ENCODE measurements at regions not wholly inside any gene's neighbourhood (a gene's known extent, or its start where the extent isn't known, plus 50 kb on each side); places are given as distances from the start of the nearest gene placed in this dataset.

GRCh38 chr18:34075963-34076860, 148.5 kb downstream of the NOL4 start:
- DNase-seq (ENCODE audit: low read depth in 2 of 2) = no peak

- DNase-seq (ENCODE audit: low read depth in 2 of 2) = no peak
Observed at GRCh38 chr18:34061226-34061625, 163.5 kb downstream of the NOL4 start.

- DNase-seq (ENCODE audit: low read depth in 2 of 2) = no peak
Observed at GRCh38 chr18:34055227-34055626, 169.5 kb downstream of the NOL4 start.

GRCh38 chr18:34050661-34051060, 174.1 kb downstream of the NOL4 start:
- DNase-seq (ENCODE audit: low read depth in 2 of 2) = no peak

- no peak for DNase-seq (ENCODE audit: low read depth in 2 of 2)
Observed at GRCh38 chr18:34049511-34049910, 175.2 kb downstream of the NOL4 start.

GRCh38 chr18:34048423-34048822, 176.3 kb downstream of the NOL4 start:
- no peak for DNase-seq (ENCODE audit: low read depth in 2 of 2)

GRCh38 chr18:34042423-34043146, 182.1 kb downstream of the NOL4 start:
- no peak for DNase-seq (ENCODE audit: low read depth in 2 of 2)

- no peak for DNase-seq (ENCODE audit: low read depth in 2 of 2)
Observed at GRCh38 chr18:34039611-34040010, 185.1 kb downstream of the NOL4 start.

- no peak for DNase-seq (ENCODE audit: low read depth in 2 of 2)
Observed at GRCh38 chr18:34039201-34039600, 185.5 kb downstream of the NOL4 start.

GRCh38 chr18:34038086-34038485, 186.6 kb downstream of the NOL4 start:
- DNase-seq (ENCODE audit: low read depth in 2 of 2) = no peak

GRCh38 chr18:34033968-34034367, 190.7 kb downstream of the NOL4 start:
- DNase-seq (ENCODE audit: low read depth in 2 of 2) = no peak

- DNase-seq (ENCODE audit: low read depth in 2 of 2) = no peak
Observed at GRCh38 chr18:34031810-34032209, 192.9 kb downstream of the NOL4 start.

- no peak for DNase-seq (ENCODE audit: low read depth in 2 of 2)
Observed at GRCh38 chr18:34028324-34028723, 196.4 kb downstream of the NOL4 start.

- no peak for DNase-seq (ENCODE audit: low read depth in 2 of 2)
Observed at GRCh38 chr18:34025191-34025801, 199.4 kb downstream of the NOL4 start.

GRCh38 chr18:34023471-34023870, 201.2 kb downstream of the NOL4 start:
- no peak for DNase-seq (ENCODE audit: low read depth in 2 of 2)

- no peak for DNase-seq (ENCODE audit: low read depth in 2 of 2)
Observed at GRCh38 chr18:34018336-34018735, 206.4 kb downstream of the NOL4 start.

GRCh38 chr18:34003687-34004086, 221.0 kb downstream of the NOL4 start:
- no peak for DNase-seq (ENCODE audit: low read depth in 2 of 2)

- no peak for DNase-seq (ENCODE audit: low read depth in 2 of 2)
Observed at GRCh38 chr18:34002130-34002529, 222.6 kb downstream of the NOL4 start.

GRCh38 chr18:34001376-34001775, 223.3 kb downstream of the NOL4 start:
- DNase-seq (ENCODE audit: low read depth in 2 of 2) = no peak

GRCh38 chr18:33987206-33987605, 237.5 kb downstream of the NOL4 start:
- no peak for DNase-seq (ENCODE audit: low read depth in 2 of 2)

GRCh38 chr18:33983126-33983525, 241.6 kb downstream of the NOL4 start:
- no peak for DNase-seq (ENCODE audit: low read depth in 2 of 2)

- DNase-seq (ENCODE audit: low read depth in 2 of 2) = no peak
Observed at GRCh38 chr18:33960417-33960816, 264.3 kb downstream of the NOL4 start.

- DNase-seq (ENCODE audit: low read depth in 2 of 2) = no peak
Observed at GRCh38 chr18:33959609-33960008, 265.1 kb downstream of the NOL4 start.
